HG03060 (cell line): ENCODE measurements at regions not wholly inside any gene's neighbourhood (a gene's known extent, or its start where the extent isn't known, plus 50 kb on each side); places are given as distances from the start of the nearest gene placed in this dataset.

ENCODE experiments used
- ATAC-seq: cut with Tn5 transposase; IDR thresholded peaks from one replicate; pipeline ENCODE4 v1.9.1; 2021; ENCODE audit warnings: low read depth, moderate number of reproducible peaks; ENCODE audit not compliant: unreplicated experiment

GRCh38 chr2:104371087-104371781 lies 482.7 kb upstream of the POU3F3 start:
- ATAC-seq, result no peak

GRCh38 chr2:104375206-104375605 lies 478.7 kb upstream of the POU3F3 start:
- no peak for ATAC-seq

- ATAC-seq, result no peak
These were observed 475.0 kb upstream of the POU3F3 start for GRCh38 chr2:104378853-104379374.

GRCh38 chr2:104384961-104385360 lies 469.0 kb upstream of the POU3F3 start:
- ATAC-seq, result no peak

GRCh38 chr2:104385743-104386142 lies 468.2 kb upstream of the POU3F3 start:
- no peak for ATAC-seq

DNA sequence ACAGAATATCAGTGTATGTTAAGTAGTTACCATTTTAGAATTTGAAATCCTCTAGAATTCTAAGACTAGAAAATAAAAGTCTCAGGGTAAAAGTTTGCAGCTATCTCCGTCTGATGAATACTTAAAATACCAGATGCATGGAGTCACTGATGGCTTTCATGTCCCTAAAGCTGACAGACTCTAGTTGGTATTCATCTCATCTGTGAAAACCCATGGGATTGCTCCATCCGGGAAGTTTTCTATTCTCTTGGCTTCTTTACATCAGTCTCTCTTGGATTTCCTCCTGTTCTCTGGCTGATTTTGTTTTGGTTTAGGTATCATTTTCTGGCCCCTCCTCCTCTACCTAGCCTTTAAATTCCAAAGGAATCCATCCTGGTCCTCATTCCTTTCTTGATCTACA lies 465.6 kb upstream of the POU3F3 start:
- no peak for ATAC-seq

DNA sequence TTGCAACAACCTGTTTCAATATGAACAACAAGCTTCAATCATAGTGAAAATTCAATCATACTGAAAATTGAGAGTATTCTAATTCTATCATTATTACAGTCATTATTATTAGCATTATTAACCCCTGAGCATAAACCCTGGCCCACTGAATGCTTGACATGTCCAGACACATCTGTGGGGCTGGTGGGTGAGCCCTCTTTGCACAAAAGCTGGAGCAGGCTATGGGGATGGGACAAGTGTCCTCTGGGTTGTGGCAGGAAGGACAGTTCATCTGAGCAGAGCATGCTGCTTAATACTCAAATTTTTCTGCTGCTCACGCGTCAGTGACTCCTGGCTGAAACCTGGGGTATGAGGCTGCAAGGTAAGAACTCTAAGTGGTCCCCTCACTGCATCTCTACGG lies 451.1 kb upstream of the POU3F3 start:
- no peak for ATAC-seq

DNA sequence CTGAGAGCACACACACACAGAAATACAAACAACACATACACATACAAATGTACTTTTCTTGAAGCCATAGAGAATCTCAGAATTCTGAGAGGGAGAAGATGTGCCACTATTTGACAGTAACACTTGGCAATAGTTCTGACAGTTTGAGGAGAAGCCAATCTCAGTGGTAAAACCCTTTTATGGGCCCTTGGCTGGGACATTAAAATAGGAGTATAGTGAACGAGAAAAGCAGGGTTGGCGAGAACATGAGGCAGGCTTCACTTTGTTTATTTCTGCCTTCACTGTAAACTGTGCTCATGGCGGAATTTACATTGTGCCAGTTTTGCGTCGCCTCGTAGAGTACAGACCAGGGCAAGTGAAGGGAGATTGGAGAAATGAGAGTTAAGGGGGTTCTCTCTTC lies 449.4 kb upstream of the POU3F3 start:
- no peak for ATAC-seq

- no peak for ATAC-seq
These were observed 448.3 kb upstream of the POU3F3 start for GRCh38 chr2:104405623-104406022.

DNA sequence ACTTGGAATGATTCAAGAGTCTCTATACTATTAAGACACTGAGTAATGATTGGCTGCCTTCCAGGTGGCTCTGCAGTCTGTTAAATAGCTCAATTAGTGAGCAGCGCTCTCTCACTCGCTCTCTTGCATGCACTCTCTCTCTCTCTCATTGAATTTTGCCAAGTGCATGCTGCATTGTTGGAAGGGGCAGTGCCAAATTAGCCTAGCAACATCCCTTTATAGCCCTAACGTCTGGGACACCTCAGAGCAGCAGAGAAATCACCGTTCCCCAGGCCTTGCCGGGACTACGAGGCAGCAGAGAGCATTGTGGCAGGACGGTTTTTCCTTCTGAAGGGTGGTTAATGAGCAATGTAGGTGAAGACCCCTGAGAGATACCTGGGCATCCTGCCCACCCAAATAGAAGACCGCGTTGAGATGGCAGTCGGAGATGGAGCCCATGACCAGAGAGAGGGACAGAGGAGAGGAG lies 447.6 kb upstream of the POU3F3 start:
- no peak for ATAC-seq

- ATAC-seq, result no peak
These were observed 446.3 kb upstream of the POU3F3 start for GRCh38 chr2:104407641-104408040.

GRCh38 chr2:104408266-104408665 lies 445.6 kb upstream of the POU3F3 start:
- ATAC-seq, result no peak

- ATAC-seq, result no peak
These were observed 443.8 kb upstream of the POU3F3 start for GRCh38 chr2:104410136-104410535.

DNA sequence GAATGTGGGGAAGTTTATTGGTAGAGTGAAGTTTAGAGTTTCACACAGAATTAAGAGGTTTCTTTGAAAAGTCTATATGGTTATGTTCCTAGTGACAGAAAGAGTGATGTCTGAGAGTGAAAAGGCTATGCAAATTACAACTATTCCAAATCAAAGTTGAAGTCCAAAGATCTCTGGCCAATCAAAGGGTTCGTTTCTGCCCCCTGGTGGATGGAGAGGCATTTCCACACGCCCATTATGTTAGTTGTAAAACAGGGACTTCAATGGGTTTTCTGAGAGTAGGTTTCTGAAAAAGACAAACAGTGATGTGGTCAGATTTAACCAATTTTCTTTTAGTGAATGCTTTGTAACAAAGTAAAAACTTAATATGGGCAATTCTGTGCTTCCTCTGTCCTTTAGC lies 441.5 kb upstream of the POU3F3 start:
- no peak for ATAC-seq

DNA sequence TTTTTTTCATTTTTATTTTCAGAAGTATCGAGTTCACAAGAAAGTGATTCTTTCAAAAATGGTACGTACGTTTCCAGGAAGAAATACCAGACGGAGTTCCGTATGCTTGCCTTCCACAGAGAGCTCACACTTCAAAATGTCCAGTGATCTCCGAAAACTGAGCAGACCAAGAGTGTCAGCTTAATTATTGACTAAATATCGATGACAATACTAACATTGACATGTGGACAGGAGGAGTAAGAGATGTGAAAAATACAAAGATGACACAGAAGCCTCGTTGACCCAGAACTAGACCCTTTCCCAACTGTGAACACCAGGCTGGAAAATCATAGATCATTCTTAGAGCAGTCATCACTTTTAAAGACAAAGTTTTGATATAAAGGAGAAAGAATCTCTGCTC lies 440.0 kb upstream of the POU3F3 start:
- ATAC-seq, result no peak

DNA sequence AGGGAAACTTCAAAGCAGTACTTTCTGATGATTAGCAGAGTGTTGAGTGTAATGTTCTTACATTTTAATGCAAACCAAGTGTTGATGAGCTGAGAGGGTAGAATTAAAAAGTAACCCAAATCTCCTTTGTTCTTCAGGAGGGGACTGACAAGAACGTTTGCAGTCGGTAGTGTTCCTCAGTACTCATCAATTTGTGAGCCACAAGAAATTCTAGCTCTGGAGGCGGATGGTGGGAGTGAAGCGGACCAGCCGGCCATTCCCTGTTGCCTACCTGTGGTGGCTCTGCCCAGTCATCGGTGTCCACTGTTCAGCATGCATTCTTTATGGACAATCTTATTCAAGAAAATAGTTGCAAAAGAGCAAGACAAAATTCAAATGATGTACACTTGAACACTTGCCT lies 438.6 kb upstream of the POU3F3 start:
- ATAC-seq, result no peak

- ATAC-seq, result no peak
These were observed 437.4 kb upstream of the POU3F3 start for GRCh38 chr2:104416339-104417000.

DNA sequence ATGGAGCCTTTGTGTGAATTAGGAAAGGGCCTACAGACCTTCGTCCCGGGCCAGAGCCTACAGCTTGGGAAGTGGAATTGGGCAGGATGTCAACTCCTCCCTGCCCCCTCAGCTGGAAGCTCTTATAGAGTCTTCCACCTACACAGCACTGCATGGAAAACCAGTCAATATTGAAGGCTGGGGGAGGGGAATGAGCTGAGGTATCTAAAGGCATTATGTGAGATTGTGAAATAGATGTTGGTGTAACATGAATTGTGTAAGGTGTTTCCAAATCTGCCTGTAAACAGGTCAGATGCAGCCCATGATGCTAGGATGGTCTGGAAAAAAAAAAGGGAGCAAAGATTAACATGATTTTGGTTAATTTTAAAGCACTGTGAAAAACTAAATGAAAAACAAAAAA lies 433.5 kb upstream of the POU3F3 start:
- no peak for ATAC-seq

GRCh38 chr2:104420953-104421352 lies 433.0 kb upstream of the POU3F3 start:
- no peak for ATAC-seq

- ATAC-seq, result no peak
These were observed 427.9 kb upstream of the POU3F3 start for GRCh38 chr2:104425850-104426595.

DNA sequence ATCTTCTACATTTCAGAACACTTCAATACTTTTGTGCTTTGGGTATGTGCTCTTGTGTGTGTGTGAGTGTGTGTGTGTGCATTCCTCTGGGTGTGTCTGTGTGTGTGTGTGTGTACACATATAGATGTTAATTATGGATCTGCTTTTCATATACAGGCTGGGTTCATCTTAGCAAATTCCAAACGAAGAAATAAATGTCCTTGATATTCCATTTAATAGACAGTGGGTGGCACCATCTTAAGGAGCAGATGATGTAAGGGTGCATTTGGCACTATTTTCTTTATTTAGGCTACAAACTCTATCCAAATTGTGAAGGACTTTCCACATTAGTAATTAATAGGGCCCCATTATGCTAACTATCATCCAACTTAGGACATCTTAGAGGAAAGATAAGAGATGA lies 425.8 kb upstream of the POU3F3 start:
- ATAC-seq, result no peak
